ENCODE measurements at regions not wholly inside any gene's neighbourhood (a gene's known extent, or its start where the extent isn't known, plus 50 kb on each side); places are given as distances from the start of the nearest gene placed in this dataset.

GRCh38 chr5:174327896-174328295 lies 282.4 kb downstream of the NSG2 start:
- TF ChIP-seq CTCF (IDR thresholded peaks at IDR 0.05; ENCODE audit: low read depth, low read length) (no peak), POLR2A (IDR thresholded peaks at IDR 0.05; ENCODE audit: extremely low read depth, insufficient read length) (no peak), MYC (IDR thresholded peaks at IDR 0.05; ENCODE audit: low read depth, low read length) (no peak)
- TF ChIP-seq, protein P1, sequence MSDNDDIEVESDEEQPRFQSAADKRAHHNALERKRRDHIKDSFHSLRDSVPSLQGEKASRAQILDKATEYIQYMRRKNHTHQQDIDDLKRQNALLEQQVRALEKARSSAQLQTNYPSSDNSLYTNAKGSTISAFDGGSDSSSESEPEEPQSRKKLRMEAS (IDR thresholded peaks at IDR 0.05; ENCODE audit: low read depth, low read length) = no peak
